GM21447 (cell line): ENCODE measurements at regions not wholly inside any gene's neighbourhood (a gene's known extent, or its start where the extent isn't known, plus 50 kb on each side); places are given as distances from the start of the nearest gene placed in this dataset.

Experiments used
- ATAC-seq: cut with Tn5 transposase; IDR thresholded peaks from one replicate; pipeline ENCODE4 v1.9.1; 2021; ENCODE audit not compliant: unreplicated experiment

DNA sequence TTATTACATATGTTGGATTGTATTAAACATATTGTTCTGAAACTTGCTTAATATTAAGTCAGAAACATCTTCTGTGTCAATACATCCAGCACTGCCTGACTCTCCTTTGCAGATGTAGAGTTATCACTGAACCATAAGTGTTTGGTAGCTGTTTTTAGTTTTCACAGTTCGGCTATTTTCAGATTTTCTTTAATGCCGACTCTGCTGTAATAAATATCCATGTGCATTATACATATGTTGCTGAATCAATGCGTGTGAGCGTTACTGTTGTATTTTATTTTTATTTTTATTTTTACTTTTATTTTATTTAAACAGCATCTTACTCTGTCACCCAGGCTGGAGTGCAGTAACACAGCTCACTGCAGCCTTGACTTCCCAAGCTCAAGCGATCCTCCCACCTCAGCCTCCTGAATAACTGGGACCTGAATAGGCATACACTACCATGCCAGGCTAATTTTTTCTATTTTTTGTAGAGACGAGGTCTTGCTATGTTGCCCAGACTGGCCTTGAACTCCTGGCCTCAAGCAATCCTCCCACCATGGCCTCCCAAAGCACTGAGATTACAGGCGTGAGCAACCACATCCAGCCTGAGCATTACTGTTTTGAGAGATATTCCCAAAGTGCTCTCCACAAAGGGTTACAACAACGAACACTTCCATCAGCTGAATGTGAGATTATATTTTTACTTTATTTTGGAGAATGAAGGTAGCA lies 50.7 kb upstream of the NOCT start:
- no peak for ATAC-seq

- ATAC-seq: no peak
Measured at GRCh38 chr4:138963412-138963811, 52.2 kb upstream of the NOCT start.

GRCh38 chr4:138961664-138962063 lies 53.9 kb upstream of the NOCT start:
- no peak for ATAC-seq

- ATAC-seq: no peak
Measured at GRCh38 chr4:138961129-138961528, 54.5 kb upstream of the NOCT start.

DNA sequence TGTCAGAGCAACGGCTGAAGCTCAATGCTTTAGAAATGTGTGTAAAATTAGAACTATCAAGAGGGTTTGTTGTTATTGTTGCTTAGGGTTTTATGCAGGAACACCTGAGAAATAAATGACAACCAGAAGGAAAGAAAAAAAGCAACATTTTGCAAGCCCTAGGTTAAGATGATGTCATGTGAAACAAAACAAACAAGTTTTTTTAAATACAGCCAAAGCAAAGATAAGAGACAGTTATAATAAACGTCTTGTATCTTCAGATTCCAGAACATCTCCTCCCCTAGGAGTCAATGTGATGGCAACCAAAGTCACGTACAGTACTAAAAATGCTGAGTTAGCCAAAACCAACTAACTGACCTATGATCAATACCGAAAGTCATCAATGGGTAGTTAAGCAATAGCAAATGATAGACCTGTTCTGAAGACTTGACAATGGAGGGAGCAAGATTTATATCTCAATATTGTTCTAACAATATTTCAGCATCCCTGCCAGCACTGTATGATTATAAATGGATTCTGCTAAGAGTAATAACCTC lies 55.3 kb upstream of the NOCT start:
- no peak for ATAC-seq

DNA sequence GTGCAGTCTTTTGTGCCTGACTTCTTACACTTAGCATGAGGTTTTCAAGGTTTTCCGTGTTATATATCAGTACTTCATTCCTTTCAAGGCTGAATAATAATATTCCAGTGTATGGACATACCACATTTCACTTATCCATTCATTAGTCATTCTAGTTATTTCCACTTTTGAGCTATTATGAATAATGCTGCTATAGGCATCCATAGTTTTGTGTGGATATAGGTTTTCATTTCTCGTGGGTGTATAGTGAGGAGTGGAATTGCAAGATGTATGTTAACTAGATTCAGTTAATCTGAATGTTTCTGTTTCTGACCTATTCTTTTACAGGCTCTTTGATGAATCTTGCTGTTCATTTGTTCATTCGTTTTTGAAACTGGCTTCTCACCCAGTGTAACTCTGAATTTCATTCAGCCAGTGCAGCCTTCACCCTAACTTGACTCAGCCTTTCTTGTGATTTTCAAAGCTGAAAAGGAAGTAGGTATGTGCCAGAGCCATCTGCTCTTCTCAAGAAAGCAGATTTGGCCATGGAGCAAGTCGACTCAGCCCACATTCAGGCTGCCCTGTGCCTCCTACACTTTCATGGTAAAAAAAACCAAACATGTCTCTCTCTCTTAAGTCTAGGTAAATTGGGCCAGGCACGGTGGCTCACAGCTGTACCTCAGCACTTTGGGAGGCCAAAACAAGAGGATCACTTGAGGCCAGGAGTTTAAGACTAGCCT lies 56.3 kb upstream of the NOCT start:
- ATAC-seq: no peak

GRCh38 chr4:138958519-138958918 lies 57.1 kb upstream of the NOCT start:
- ATAC-seq: no peak

- no peak for ATAC-seq
Measured at GRCh38 chr4:138957302-138957701, 58.3 kb upstream of the NOCT start.

GRCh38 chr4:138954428-138954827 lies 61.2 kb upstream of the NOCT start:
- ATAC-seq: no peak

DNA sequence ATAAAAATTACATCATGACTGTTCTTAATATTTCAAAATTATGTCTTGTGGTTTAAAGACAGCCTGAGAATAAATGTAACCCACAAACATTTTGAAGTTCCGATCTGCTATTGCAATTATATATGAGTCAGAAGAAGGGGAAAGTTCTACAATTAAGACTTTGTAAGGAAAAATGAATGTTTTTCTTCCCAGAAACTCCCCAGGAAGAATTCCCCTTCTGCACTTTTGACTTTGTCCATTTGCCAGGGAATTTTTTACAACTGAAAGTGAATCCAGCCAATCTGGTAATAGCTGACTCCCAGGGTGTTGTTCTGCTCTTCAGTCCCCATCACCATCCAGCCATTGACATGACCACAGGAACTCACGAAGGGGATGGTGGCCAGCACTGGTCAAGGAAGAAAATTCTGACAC lies 61.6 kb upstream of the NOCT start:
- ATAC-seq: no peak

DNA sequence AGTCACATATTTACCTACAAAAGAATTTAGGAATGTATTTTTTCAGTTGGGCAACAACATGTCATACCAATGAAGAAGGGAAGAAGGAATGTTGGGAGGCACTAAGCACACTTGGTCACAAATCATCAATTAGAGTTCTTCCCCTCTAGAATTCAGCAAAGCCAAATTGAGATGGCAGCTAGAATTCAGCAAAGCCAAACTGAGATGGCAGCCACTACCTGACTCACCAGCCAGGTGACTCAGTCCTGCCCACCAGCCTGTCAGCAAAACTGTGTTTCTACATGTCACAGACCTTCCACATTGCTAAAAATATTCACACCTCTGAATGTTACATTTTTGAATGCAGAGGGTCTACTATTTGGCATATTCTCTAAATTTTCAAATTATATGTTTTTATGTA lies 63.2 kb upstream of the NOCT start:
- no peak for ATAC-seq

- no peak for ATAC-seq
Measured at GRCh38 chr4:138951764-138952163, 63.8 kb upstream of the NOCT start.

GRCh38 chr4:138949866-138950265 lies 65.7 kb upstream of the NOCT start:
- no peak for ATAC-seq

DNA sequence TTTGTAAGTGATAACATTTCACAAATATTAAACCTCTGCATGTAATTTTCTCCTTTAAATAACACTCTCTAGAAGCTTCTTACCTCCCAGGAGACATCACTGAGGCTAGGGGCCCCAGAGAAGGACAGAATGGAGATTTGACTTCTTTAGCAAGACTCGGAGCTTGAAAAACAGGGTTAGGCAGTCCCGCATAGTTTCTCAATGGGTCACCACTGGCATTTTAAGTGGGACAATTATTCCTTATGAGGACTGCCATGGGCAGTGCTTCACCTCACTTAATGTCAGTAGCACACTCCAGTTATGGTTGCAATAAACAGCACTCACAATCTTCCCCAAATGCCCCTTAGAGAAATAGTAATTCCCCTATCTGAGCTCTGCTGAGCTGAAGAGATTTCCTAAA lies 66.7 kb upstream of the NOCT start:
- ATAC-seq: no peak

DNA sequence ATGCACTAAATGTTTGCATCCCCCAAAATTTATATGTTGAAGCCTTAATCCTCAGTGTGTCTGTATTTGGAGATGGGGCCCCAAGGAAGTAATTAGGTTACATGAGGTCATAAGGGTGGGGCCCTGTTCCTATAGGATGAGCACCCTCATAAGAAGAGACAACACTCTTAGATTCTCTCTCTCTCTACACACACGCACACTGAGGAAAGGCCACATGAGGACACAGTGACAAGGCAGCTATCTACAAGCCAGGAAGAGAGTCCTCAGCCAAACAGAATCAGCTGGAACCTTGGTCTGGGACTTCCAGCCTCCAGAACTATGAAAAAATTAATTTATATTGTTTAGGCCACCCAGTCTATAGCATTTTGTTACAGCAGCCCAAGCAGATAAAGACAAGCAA lies 69.3 kb upstream of the NOCT start:
- no peak for ATAC-seq

DNA sequence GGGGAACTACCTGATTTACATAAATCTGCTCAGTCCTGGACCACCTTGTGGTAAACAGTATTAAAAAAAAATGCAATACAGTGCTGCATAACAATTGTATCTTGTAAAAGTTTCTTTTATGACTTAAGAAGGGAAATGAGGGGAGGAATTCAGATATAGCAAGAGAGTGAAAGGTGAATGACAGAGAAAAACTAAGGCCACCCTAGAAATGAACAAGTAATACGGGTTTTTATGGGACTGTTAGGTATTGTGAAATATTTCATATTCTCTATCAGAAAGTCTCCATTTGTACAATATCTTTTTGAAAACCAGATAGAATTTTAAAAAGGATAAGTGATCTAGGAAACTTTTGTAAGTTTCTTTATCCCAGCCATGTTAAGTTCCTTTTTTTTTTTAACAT lies 69.7 kb upstream of the NOCT start:
- no peak for ATAC-seq

GRCh38 chr4:138945401-138945800 lies 70.2 kb upstream of the NOCT start:
- ATAC-seq: no peak

- ATAC-seq: no peak
Measured at GRCh38 chr4:138943893-138944292, 71.7 kb upstream of the NOCT start.

GRCh38 chr4:138941037-138941436 lies 74.5 kb upstream of the NOCT start:
- ATAC-seq: no peak

- ATAC-seq: no peak
Measured at GRCh38 chr4:138939960-138940359, 75.6 kb upstream of the NOCT start.

DNA sequence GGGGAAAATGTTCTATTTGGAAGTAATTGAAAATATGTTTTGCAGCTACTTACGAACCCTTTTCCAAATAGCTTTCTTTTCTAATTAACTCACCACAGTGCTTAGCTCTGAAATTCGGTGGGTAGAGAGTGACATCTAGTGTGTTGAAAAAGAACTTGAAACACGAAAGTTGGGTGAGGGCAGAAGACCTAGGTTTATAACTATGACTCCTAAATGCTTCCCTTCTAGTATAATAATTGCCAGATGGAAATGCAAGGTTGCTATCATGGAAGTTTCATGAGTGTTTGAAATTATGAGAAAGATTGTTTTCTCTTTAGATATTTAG lies 77.3 kb upstream of the NOCT start:
- ATAC-seq: peak; percentile 69

DNA sequence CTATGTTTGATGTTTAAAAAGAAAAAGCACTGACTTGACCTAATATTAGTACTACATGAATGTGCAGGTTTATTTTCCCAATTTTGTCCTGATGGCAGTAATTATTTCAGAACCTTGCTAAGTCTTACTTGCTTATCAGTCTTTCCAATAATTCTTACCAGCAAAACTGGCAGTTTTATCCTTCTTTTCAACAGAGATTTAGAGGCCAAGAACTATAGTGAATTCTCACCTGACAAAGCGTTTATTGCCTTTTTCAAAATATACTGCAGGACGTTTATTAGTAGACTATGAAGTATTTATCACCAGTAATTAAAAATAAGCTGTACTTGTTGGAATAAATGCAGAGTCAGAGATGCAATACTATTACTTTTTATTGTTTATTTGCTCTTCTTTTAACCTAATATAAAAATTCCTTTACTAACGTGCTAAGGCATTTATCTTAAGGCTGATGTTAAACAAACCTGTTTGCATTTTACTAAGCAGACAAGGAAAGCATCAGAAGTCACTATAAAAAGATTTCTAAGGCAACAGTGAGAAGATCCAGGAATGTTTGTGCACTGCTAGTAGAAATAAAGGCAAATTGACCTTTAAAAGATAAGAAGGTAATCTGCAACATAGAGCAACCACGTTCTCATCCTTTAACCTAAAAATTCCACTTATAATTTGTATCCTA lies 80.3 kb upstream of the NOCT start:
- ATAC-seq: no peak
